HL-60 (cell line): ENCODE measurements at regions not wholly inside any gene's neighbourhood (a gene's known extent, or its start where the extent isn't known, plus 50 kb on each side); places are given as distances from the start of the nearest gene placed in this dataset.

Source experiments
- CTCF ChIP-seq: IDR thresholded peaks from one replicate; pipeline ENCODE4 v1.5.1; 2011; ENCODE audit warnings: low read length, control low read depth, inconsistent platforms; ENCODE audit not compliant: insufficient read depth
- POLR2AphosphoS5 ChIP-seq: IDR thresholded peaks from 2 replicates; pipeline ENCODE4 v1.6.1; 2012; ENCODE audit warnings: low read depth
- SPI1 ChIP-seq: IDR thresholded peaks from 2 replicates; pipeline ENCODE4 v1.6.1; 2012; ENCODE audit warnings: low read depth, mild to moderate bottlenecking, borderline replicate concordance

GRCh38 chr2:125656190-125656589, 999.8 kb upstream of the GYPC start:
- TF ChIP-seq CTCF = no peak
- no peak for TF ChIP-seq POLR2AphosphoS5
- TF ChIP-seq SPI1 = no peak
